ENCODE measurements at regions not wholly inside any gene's neighbourhood (a gene's known extent, or its start where the extent isn't known, plus 50 kb on each side); places are given as distances from the start of the nearest gene placed in this dataset.

DNA sequence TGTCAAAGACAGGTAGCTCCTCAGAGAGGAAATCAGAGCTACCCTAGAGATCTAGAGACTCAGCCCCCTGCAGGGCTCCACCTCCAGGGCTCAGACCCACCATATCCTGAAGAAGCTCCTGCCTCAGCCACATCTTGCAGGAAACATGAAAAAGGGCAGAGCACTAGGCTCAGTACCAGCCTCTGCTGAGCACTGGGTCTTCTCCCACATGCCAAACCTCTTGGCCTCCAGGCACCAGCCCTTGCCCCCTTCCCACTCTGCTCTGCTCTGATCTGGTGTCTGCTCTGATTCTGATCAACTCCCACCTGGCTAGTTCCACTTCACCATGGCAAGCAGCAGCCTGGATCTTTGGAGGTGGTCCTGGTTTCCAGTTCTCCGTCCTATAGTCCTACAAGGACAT, 114.3 kb upstream of the SLC66A3 start:
- no peak for TF ChIP-seq POLR2A (IDR thresholded peaks at IDR 0.05; ENCODE audit: low read length)
- TF ChIP-seq JUN (IDR thresholded peaks at IDR 0.05), result no peak
- TF ChIP-seq, protein P1, sequence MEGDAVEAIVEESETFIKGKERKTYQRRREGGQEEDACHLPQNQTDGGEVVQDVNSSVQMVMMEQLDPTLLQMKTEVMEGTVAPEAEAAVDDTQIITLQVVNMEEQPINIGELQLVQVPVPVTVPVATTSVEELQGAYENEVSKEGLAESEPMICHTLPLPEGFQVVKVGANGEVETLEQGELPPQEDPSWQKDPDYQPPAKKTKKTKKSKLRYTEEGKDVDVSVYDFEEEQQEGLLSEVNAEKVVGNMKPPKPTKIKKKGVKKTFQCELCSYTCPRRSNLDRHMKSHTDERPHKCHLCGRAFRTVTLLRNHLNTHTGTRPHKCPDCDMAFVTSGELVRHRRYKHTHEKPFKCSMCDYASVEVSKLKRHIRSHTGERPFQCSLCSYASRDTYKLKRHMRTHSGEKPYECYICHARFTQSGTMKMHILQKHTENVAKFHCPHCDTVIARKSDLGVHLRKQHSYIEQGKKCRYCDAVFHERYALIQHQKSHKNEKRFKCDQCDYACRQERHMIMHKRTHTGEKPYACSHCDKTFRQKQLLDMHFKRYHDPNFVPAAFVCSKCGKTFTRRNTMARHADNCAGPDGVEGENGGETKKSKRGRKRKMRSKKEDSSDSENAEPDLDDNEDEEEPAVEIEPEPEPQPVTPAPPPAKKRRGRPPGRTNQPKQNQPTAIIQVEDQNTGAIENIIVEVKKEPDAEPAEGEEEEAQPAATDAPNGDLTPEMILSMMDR (IDR thresholded peaks at IDR 0.05), result no peak
- TF ChIP-seq JUNB (IDR thresholded peaks at IDR 0.05), result no peak
- no peak for TF ChIP-seq MAX (IDR thresholded peaks at IDR 0.05)

Measured in A549 (cell line).